Thyroid gland (tissue), 4 donors: ENCODE measurements at regions not wholly inside any gene's neighbourhood (a gene's known extent, or its start where the extent isn't known, plus 50 kb on each side); places are given as distances from the start of the nearest gene placed in this dataset.

Experiments used
- DNase-seq, 2 donors: peaks; one replicate each; pipeline ENCODE4 v3.0.0-alpha.2; 2019
- H3K27ac ChIP-seq, 3 donors: fragments of 200-600 bp; sonication (generic); 1 replicate in 2 of 3; 2 replicates in 1 of 3; pipeline ENCODE4 v1.5.1; 2016 to 2019; ENCODE audit warnings: mild to moderate bottlenecking in 1 of 3, moderate library complexity in 1 of 3
- H3K27me3 ChIP-seq: fragments of 200-600 bp; sonication (generic); one replicate; pipeline ENCODE4 v1.5.1; 2019
- H3K36me3 ChIP-seq, 2 donors: fragments of 200-600 bp; sonication (generic); one replicate each; pipeline ENCODE4 v1.5.1; 2016 to 2019
- H3K4me1 ChIP-seq, 2 donors: fragments of 200-600 bp; sonication (generic); one replicate each; pipeline ENCODE4 v1.5.1; 2017 to 2019
- H3K4me3 ChIP-seq, 3 donors: fragments of 200-600 bp; sonication (generic); replicated peaks in 1 of 3; 1 replicate in 2 of 3; 2 replicates in 1 of 3; pipeline ENCODE4 v1.5.1; 2016; ENCODE audit warnings: mild to moderate bottlenecking in 1 of 3
- H3K9me3 ChIP-seq: fragments of 200-600 bp; sonication (generic); one replicate; pipeline ENCODE4 v1.5.1; 2017
- POLR2A ChIP-seq, 2 donors: fragments of 450-650 bp; IDR thresholded peaks; one replicate each; pipeline ENCODE4 v1.6.1; 2017; ENCODE audit warnings: antibody characterized with exemption in 2 of 2, mild to moderate bottlenecking in 2 of 2, moderate library complexity in 1 of 2
- WGBS, 2 donors: methylation state at CpG; one replicate each; pipeline ENCODE4 v1.1.5; 2017; 5-methylcytosine and 5-hydroxymethylcytosine counted together
- intact Hi-C: fragments of 100-400 bp; cut with DNase I; formaldehyde crosslinking; loops from one replicate; pipeline ENCODE4 v1.15.1; 2023
- TF ChIP-seq, protein P1 (sequence below), 6 experiments: fragments of 200-600 bp in 3 of 6; fragments of 450-650 bp in 3 of 6; sonication (generic) in 3 of 6; IDR thresholded peaks; one replicate each; pipeline ENCODE4 v1.5.1; 2016 to 2019; ENCODE audit warnings: antibody characterized with exemption in 6 of 6, mild to moderate bottlenecking in 2 of 6, inconsistent platforms in 1 of 6, moderate library complexity in 1 of 6

DNA sequence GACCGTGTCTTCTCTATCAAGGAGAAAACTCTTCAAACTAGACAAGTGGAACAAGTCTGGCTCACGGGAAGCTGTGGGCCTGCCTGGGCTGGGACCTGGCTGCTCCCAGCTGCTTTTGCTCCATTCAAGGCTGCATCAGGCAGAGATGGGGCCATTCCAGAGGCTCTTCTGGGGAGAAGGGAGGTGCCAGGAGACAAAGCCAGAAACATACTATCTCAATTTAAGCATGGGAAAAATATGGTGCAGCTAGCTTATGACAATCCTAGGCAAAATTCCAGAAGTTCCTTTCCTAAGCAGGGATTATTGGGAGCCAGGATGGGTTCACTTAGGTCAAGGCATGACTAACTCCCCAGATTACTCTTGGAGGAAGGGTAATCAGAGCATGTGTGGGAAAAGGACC, 90.8 kb upstream of the SLC2A1 start:
- intact Hi-C loops, result no loop called here
- H3K9me3 ChIP-seq, result no peaks in the 10 kb centered on the region
- H3K36me3 ChIP-seq, result no peaks in the 10 kb centered on the region
- no peaks in the 10 kb centered on the region for H3K4me1 ChIP-seq
- DNase-seq, result no peak
- H3K27me3 ChIP-seq, result no peaks in the 10 kb centered on the region
- H3K27ac ChIP-seq, result no peak overlapping the region
- WGBS, 2 donors, result 60 to 65% methylated on average over 2 of the region's 2 CpGs
- no peak overlapping the region for H3K4me3 ChIP-seq
- no peak for TF ChIP-seq POLR2A (IDR thresholded peaks at IDR 0.05)
- TF ChIP-seq, protein P1, sequence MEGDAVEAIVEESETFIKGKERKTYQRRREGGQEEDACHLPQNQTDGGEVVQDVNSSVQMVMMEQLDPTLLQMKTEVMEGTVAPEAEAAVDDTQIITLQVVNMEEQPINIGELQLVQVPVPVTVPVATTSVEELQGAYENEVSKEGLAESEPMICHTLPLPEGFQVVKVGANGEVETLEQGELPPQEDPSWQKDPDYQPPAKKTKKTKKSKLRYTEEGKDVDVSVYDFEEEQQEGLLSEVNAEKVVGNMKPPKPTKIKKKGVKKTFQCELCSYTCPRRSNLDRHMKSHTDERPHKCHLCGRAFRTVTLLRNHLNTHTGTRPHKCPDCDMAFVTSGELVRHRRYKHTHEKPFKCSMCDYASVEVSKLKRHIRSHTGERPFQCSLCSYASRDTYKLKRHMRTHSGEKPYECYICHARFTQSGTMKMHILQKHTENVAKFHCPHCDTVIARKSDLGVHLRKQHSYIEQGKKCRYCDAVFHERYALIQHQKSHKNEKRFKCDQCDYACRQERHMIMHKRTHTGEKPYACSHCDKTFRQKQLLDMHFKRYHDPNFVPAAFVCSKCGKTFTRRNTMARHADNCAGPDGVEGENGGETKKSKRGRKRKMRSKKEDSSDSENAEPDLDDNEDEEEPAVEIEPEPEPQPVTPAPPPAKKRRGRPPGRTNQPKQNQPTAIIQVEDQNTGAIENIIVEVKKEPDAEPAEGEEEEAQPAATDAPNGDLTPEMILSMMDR (IDR thresholded peaks at IDR 0.05), result no peak

DNA sequence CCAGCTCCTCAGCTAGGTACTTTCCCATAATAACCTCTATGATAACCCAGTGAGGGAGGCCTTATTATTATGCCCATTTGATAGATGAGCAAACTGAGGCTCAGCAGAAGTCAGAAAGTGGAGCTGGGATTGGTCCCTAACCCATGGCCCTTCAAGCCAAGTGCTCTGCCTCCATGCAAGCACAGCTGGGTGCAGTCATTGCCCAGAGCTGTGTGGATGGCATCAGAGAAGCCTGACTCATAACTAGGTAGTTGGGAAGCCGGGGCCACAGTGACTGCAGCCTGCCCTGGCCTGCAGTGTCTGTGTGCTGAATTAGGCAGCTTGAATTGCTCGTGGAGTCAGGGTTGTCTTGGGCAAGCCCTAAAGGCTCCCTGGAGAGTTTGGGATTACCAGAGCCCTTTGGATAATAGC, 89.9 kb upstream of the SLC2A1 start:
- intact Hi-C loops, result no loop called here
- H3K27ac ChIP-seq, result no peak overlapping the region
- H3K4me1 ChIP-seq, result no peaks in the 10 kb centered on the region
- WGBS, 2 donors, result 62 to 89% methylated on average over 2 of the region's 2 CpGs
- TF ChIP-seq POLR2A (IDR thresholded peaks at IDR 0.05), result no peak
- TF ChIP-seq, protein P1 (IDR thresholded peaks at IDR 0.05), result no peak
- no peaks in the 10 kb centered on the region for H3K9me3 ChIP-seq
- DNase-seq, result no peak
- H3K27me3 ChIP-seq, result no peaks in the 10 kb centered on the region
- no peak overlapping the region for H3K4me3 ChIP-seq
- H3K36me3 ChIP-seq, result no peaks in the 10 kb centered on the region

DNA sequence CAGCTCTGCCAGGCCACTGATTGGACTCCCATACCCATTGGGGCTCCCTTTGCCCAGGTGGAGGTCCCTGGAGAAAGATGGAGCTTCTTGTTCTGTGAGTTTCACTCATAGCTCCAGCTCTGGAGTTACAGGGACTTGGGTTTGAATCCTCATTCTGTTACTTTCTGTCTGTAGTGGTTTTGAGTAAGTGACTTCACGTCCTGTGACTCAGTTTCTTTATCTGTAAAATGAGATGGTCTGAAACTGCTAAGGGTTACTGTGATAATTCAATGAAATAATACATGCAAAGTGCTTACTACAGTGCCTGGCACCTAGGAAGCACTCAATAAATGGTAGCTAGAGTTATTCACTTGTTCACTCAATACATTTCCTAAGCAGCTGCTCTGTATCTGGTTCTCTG, 88.5 kb upstream of the SLC2A1 start:
- TF ChIP-seq, protein P1 (IDR thresholded peaks at IDR 0.05), result no peak
- no peak for TF ChIP-seq POLR2A (IDR thresholded peaks at IDR 0.05)
- no peaks in the 10 kb centered on the region for H3K27me3 ChIP-seq
- no peaks in the 10 kb centered on the region for H3K4me1 ChIP-seq
- no peaks in the 10 kb centered on the region for H3K9me3 ChIP-seq
- 95% methylated on average over 1 of the region's 1 CpG for WGBS, 2 donors
- H3K36me3 ChIP-seq, result no peaks in the 10 kb centered on the region
- no peak for DNase-seq
- intact Hi-C loops, result no loop called here
- no peak overlapping the region for H3K27ac ChIP-seq
- no peak overlapping the region for H3K4me3 ChIP-seq

DNA sequence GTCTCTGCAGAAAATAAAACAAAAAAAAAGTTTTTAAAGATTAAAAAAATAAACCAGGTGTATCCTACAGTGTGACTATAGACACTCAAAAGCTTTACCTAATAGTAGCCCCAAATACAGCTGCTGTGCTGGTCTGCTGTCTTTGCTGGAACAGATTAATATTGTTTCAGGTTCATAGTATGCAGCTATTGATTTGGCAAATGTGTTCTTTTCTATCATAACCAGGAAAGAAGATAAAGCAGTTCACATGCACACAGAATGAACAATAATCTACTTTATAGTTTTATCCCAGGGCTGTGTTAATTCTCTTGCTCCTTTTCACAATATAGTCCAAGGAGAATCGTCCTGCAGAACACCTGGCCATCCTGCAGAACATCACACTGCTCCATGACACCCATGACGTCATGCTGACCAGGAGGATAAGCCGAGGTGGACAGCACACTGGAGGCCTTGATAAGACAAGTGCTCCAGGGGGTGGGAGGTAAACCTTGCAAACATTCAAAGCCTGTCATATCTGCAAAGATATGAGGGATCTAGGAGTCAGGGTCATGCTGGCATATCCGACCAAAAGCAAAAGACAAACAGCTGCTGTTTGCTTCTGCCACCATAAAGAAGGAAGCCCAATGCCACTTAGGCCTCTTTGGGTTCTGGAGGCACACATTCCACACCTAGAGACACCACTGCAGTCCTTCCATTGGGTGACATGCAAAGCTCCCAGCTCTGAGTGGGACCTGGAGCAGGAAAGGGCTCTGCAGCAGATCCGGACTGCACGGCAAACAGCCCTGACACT, 86.1 kb upstream of the SLC2A1 start:
- 80 to 90% methylated on average over 6 of the region's 6 CpGs for WGBS, 2 donors
- no peak overlapping the region for H3K4me3 ChIP-seq
- intact Hi-C loops, result no loop called here
- TF ChIP-seq, protein P1 (IDR thresholded peaks at IDR 0.05), result no peak
- TF ChIP-seq POLR2A (IDR thresholded peaks at IDR 0.05), result no peak
- no peaks in the 10 kb centered on the region for H3K9me3 ChIP-seq
- no peak overlapping the region for H3K27ac ChIP-seq
- no peaks in the 10 kb centered on the region for H3K36me3 ChIP-seq
- DNase-seq, result no peak
- H3K4me1 ChIP-seq, result no peaks in the 10 kb centered on the region
- no peaks in the 10 kb centered on the region for H3K27me3 ChIP-seq

DNA sequence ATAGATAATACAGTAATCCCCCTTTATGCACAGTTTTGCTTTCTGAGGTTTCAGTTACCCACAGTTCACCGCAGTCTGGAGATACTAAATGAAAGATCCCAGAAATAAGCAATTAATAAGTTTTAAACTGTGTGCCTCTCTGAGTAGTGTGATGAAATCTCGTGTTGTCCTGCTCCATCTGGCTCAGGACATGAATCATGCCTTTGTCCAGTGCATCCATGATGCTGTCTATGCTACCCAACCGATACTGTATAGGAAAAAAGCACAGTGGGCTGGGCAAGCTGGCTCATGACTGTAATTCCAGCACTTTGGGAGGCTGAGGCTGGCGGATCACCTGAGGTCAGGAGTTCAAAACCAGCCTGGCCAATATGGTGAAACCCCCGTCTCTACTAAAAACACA, 85.0 kb upstream of the SLC2A1 start:
- DNase-seq, result no peak
- no peaks in the 10 kb centered on the region for H3K27me3 ChIP-seq
- WGBS, 2 donors, result 75 to 85% methylated on average over 5 of the region's 5 CpGs
- intact Hi-C loops, result no loop called here
- no peak overlapping the region for H3K4me3 ChIP-seq
- H3K36me3 ChIP-seq, result no peaks in the 10 kb centered on the region
- H3K9me3 ChIP-seq, result no peaks in the 10 kb centered on the region
- no peaks in the 10 kb centered on the region for H3K4me1 ChIP-seq
- TF ChIP-seq, protein P1 (IDR thresholded peaks at IDR 0.05), result no peak
- TF ChIP-seq POLR2A (IDR thresholded peaks at IDR 0.05), result no peak
- no peak overlapping the region for H3K27ac ChIP-seq
